ENCODE measurements at regions not wholly inside any gene's neighbourhood (a gene's known extent, or its start where the extent isn't known, plus 50 kb on each side); places are given as distances from the start of the nearest gene placed in this dataset.

- no peak for DNase-seq (ENCODE audit: low spot score)
These were observed 49.7 kb downstream of the GLI2 start for GRCh38 chr2:120785228-120785966.

DNA sequence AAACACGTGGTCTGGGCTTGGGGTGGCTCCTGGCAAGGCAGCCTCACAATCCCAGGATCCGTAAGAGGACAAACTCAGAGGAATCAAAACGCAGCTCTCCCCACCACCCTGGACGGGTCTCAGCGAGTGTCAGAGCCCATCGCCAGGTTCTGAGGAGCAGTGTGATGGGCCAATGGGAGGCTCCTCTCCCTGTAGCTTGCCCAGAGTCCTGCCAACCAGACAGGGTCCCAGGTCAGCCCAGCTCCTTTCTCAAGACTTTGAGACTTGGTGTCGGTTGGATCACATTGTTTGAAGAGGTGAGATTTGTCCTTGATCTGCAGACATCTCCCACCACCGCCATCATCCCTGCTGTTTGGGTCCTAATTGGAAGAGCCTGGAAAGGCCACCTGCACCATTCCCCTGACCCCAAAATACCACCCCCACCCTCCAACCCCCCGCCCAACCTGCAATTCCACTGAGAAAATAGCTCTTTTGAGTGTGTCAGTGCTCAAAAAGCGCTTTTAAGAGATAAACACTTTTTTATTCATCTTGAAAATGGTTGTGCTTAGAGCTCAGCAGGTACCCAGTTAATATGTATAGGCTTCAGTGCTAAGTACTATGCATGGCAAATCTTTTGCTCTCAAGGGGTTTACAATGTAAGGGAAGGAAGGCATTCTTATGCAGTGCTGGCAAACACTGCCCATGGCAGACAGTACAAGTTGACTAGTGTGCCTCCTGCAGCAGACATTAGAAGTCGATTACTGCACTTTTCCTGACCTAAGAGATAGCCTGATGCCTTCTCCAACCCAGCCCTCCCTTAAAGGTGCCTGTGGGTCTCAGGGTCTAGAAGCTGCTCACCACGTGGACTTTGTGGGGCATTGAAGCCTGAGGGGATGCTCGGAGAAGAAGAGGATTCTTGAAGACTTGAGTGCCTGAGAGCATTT is 50.6 kb downstream of the GLI2 start:
- no peak for DNase-seq (ENCODE audit: low spot score)

DNA sequence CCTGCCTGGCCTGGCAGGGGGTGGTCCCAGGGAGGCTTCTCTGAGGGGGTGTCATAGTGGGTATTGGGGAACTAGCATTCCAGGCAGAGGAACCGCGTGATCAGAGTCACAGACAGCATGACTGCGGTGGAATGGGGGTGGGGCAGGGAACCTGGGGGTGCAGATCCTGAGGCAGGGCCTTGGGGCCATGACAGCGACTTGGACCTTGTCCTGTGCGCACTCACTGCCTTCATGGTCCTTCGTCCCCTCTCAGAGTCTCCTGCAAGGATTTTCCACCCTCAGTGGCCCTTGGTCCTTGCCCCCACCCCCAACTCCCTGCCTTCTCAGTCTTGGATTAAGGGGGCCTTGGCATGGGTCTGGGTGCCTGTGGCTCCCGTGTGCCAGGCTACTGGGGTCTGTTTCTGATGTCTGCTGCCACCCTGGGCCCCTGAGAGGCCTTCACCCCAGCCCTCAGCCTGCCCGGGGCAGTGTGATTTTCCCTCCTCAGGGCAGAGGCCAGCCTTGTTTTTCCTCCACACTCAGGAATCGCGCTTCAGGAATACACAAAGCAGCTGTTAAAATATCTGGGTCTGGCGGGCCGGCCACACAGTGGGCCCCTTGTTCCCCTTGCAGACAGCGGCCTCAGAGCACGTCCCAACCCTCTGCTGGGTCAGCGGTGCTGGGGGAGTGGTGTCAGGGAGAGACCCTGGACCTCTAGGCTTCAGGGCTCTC is 51.6 kb downstream of the GLI2 start:
- no peak for DNase-seq (ENCODE audit: low spot score)

DNA sequence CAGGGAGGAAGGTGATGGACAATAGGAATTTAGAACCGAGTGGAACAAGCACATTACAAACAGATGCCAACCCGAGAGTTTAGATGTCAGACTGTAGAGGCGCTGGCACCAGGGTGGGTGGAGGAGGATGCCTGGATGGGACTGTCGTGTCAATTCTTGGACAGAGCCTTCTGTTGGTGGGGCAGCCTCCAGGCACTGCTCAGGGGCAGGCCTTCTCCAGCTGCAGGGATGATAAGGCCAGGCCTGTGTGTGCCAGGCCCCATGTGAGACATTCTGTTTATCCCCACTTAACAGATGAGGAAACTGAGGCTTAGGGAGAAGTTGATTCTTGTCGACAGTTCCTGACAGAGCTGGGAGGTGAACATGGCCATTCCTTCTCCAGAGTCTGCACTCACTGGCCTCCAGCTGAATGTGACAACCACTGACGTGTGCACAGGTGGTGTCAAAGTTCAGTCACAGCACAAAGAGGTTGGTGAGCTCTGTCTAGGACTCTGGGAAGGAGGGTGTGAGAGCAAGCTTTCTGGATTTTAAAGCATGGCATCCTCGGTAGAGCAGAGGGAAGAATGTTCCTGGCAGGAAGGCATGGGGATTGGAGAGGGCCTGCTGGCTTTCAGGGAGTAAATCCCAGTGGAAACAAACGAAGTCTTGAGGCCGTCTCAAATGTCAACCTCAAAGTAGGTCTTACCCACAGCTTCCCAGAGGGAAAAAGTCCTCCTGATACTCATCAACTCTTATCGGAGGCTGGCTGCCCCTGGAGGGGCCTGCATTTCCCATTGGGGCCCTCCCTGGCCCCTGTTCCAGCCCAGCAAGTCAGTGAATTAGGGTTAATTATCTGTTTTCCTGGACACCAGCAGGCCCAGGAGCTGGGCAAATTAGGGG is 52.4 kb downstream of the GLI2 start:
- no peak for DNase-seq (ENCODE audit: low spot score)

GRCh38 chr2:120791243-120791961 is 55.7 kb downstream of the GLI2 start:
- DNase-seq (ENCODE audit: low spot score), result no peak

- no peak for DNase-seq (ENCODE audit: low spot score)
These were observed 56.3 kb downstream of the GLI2 start for GRCh38 chr2:120791962-120792297.

GRCh38 chr2:120793682-120794403 is 58.2 kb downstream of the GLI2 start:
- DNase-seq (ENCODE audit: low spot score), result no peak

- no peak for DNase-seq (ENCODE audit: low spot score)
These were observed 59.0 kb downstream of the GLI2 start for GRCh38 chr2:120794716-120795115.

DNA sequence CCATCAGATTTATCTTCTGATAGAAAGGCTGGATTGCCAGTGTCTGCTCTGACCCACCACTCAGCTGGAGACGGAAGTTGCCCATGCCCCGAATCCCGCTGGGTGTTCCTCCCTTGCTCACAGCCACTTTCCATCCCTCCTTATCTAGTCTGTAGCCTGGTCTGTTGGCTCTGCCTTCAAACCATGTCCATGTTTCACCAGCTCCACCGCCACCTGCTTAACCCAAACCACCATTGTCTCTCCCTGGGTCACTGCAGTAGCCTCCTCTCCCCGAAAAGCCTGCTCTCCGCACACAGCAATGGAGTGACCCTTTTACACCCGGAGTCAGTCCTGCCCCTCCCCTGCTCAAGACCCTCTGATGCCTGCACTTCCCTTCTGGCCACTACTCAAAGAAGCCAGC is 60.4 kb downstream of the GLI2 start:
- no peak for DNase-seq (ENCODE audit: low spot score)

- DNase-seq (ENCODE audit: low spot score), result no peak
These were observed 62.0 kb downstream of the GLI2 start for GRCh38 chr2:120797421-120798221.

DNA sequence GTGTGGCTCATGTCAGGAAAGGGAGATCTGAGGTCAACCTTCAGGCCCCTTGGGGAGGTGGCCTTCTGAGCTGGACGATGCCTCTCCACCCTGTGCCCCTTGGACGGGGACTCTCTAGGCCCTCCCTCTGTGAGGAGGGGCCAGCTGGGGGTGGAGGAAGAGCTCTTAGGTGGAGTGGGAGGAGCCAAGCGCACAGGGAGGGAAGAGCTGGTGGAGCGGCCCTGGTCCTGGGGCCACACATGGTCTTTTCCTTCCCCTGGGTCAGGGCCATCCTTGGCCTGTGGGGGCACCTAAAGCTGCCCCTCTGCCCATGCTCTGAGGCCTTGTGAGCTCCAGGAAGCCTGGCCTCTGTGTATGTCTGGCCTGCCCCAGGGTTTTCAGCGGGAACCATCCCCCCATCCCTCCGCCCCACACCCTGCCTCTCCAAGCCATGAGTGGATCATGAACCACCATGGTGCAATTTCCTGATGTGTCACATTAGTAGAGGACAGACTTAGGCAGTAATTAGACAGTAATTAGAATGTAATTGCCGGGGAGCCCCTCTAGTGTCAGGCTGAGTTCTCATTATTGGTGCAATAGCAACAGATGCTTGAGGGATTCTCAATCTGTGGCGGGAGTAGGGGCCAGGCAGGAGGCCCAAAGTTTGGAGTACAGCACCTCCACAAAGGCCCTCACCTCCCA is 63.0 kb downstream of the GLI2 start:
- no peak for DNase-seq (ENCODE audit: low spot score)

GRCh38 chr2:120802158-120802557 is 66.5 kb downstream of the GLI2 start:
- DNase-seq (ENCODE audit: low spot score), result no peak

- no peak for DNase-seq (ENCODE audit: low spot score)
These were observed 67.3 kb downstream of the GLI2 start for GRCh38 chr2:120802867-120803484.

- no peak for DNase-seq (ENCODE audit: low spot score)
These were observed 68.2 kb downstream of the GLI2 start for GRCh38 chr2:120803764-120804335.

DNA sequence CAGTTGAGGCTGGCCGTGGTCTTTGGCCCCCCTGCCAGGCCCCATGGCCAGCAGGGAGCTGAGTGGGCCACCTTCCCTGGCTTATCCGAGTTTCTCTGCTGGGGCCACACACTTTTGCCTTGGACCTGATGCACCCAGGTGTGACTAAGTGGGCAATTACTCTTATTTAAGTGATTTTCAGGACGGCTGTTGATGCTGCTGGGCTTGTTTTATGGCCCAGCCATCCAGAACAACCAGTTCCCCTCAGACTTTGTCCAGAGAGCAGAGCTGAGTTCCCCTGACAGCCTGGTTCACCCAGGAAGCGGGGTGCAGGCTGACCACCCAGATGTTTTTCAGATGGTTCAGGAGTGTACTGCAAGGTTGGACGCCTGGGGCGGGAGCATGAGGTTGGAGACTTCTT is 68.8 kb downstream of the GLI2 start:
- DNase-seq (ENCODE audit: low spot score), result no peak

DNA sequence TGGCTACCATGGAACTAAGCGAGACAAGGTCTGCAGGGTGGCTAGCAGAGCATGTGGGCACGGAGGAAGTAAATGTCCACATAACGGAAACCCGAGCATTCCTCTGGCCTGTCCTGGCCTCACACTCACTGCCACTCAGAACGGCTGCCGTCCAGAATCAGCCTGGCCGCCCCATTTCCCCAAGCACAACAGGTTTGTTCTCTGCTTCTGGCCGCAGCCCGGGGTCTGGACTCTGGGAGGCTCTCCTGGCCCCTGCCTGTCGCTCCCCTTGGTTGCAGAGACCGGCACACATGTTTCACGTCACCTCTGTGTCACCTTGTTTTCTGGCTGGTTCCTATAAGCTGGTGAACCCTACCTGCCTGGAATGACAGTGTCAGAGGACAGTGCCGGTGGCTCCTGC is 69.3 kb downstream of the GLI2 start:
- no peak for DNase-seq (ENCODE audit: low spot score)

- no peak for DNase-seq (ENCODE audit: low spot score)
These were observed 69.9 kb downstream of the GLI2 start for GRCh38 chr2:120805602-120806001.

DNA sequence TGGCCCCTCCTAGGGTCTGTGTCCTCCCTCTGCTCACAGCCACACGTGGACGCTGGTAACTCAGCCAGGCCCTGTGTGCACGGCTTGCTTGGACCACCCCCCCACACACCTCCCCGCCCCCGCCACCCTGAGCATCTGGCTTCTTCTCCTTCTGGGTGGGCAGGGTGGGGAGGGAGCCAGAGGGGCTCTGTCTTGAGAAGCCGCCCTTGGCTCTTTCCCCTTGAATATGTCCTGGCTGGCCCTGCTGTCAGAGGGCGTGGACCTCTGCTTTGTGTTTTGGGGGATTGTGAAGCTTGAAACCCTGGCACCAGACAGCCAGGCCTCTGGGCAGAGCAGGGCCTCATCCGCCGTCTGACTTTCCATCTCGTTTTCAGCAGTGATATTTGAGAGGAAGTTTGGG is 72.1 kb downstream of the GLI2 start:
- no peak for DNase-seq (ENCODE audit: low spot score)
